Activated T-cell treated with anti-CD3 and anti-CD28 coated beads for 1 hour (primary cell): ENCODE measurements at regions not wholly inside any gene's neighbourhood (a gene's known extent, or its start where the extent isn't known, plus 50 kb on each side); places are given as distances from the start of the nearest gene placed in this dataset.

Experiments
- DNase-seq: peaks from one replicate; pipeline ENCODE4 v3.0.0-alpha.2; 2020; ENCODE audit warnings: low read depth

DNA sequence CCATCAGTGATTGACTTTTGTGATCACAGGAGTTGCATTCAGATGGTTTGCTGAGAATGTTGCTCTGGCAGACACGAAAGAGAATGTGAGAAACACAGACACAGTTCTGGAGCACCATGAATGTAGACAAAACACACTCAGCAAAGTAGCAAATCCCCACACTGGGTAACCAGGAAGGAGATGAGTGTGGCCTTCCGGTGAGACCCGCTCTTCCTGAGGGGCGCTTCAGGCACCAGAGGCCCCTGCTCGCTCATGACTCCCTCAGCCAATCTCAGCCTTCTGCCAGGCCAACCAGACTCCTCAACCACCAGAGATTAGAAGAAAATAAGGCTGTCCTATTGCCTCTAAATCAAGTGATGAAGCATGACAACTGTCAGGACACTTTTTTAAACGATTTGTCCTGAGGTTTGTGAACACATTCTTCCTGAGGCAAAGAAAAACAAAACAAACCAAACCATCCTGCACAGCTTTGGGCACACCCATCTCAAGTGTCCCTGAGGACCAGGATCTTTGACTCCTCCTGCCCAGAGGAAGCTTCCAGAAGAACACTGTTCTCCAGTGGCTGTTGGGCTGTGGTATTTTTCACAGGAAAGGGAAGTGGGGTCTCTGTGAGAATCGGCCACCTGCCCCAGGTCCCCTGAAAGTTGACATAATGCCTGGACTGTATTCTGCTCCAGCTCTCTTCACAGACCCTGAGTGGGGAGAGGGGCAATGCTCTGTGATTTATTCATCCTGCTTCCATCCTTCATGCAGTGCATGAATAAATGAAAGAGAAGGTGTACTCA is 152.8 kb downstream of the BCL11A start:
- DNase-seq: no peak

DNA sequence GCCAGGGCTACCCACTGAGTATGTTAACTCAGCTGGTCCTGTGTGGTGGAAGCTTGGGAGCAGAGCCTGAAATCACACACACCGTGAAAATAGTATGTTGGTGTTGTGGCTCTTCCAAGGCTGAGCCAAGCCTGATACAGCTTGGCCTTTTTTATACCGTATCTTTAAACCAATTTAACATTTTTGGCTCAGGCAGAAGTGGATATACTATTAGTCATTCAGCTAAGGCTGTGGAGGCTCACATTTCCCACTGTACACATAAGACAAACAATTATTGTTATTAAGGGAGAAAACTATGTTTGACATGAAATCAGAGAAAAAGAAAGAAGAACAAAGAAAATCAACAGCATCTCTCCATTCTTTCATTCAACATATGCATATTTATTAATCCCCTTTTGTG is 159.0 kb downstream of the BCL11A start:
- DNase-seq: no peak

DNA sequence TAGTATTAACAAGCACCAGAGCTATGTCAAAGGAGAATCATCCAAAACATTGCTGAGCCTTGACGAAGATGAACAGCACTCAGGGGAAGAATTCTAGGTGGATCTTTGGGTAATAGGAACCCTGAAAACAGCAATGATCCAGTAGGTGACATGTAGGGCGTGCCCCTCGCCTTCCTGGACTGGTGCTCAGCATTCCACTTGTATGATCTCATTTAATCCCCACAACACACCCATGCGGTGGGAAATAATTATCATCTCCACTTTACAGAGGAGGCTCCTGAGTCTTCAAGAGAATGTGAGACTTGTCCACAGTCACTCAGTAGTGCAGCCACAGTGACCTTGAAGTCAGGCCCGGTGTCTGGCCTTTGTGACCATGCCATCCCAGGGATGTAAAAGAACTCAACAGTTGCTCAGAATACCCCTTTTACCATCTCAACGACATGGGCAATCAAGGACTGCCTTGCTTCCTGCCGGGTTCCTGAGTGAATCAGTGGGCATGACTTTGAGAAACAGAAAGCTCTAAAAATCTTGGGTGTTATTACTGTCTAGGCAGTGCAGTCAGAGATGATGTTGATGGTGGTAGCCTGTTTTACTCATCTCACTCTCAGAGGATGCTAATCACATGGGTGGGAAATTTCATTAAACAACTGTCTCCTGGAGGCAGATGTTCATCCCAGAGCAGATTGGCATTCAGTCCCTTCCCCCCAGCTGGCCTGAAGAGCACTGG is 161.6 kb downstream of the BCL11A start:
- no peak for DNase-seq

DNA sequence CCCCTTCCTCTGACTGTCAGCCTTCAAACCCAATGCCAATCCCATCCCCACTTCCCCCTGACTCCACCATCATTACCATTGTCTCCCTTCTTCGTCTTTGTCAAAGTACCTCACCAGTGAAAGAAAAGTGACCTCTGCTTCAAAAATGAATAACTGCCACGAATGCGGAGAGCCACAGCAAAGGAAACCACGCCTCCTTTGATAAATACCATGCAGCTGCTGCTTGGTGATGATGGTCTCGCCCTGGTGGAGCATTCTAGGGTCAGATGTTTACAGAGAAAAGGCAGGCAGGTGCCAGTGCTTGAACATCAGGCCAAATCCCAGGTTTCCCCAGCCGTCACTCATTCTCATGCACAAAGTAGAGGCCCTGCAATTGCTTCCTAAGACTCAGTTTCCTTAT is 162.2 kb downstream of the BCL11A start:
- DNase-seq: no peak

DNA sequence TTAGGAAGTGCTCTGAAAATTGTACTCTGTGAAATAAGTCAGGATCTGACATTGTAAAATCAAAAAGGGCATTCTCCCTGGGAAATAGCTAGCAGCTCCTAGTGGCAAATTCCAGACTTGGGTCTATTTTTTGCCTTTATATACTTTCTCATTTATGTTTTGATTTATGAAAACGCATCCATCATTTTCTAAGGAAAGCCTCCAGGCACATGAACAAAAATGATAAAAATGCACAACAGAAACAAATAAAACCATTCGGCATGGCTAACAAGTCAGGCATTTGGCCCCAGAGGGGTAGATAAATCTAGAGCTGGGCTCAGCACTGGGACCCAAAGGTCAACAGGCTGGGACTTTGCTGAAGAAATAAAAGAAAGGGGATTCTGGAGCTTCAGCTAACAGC is 167.0 kb downstream of the BCL11A start:
- no peak for DNase-seq

DNA sequence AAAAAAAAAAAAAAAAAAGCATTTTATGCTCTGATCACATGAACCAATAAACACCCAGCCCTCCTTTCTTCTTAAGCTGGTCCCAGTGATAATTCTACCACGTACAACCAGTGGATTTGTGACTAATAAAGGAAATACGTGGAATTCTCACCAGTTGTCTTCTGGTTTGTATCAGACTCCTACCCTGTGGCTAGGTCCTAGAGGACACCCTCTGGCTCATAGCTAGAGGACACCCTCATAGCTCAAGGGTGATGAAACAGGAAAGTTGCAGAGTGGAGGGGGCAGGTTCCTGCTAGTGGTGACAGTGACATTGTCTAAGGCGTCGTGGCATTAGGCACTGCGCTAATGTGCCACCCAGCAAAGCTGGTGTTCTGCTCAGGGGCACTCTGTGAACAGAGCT is 167.8 kb downstream of the BCL11A start:
- no peak for DNase-seq

DNA sequence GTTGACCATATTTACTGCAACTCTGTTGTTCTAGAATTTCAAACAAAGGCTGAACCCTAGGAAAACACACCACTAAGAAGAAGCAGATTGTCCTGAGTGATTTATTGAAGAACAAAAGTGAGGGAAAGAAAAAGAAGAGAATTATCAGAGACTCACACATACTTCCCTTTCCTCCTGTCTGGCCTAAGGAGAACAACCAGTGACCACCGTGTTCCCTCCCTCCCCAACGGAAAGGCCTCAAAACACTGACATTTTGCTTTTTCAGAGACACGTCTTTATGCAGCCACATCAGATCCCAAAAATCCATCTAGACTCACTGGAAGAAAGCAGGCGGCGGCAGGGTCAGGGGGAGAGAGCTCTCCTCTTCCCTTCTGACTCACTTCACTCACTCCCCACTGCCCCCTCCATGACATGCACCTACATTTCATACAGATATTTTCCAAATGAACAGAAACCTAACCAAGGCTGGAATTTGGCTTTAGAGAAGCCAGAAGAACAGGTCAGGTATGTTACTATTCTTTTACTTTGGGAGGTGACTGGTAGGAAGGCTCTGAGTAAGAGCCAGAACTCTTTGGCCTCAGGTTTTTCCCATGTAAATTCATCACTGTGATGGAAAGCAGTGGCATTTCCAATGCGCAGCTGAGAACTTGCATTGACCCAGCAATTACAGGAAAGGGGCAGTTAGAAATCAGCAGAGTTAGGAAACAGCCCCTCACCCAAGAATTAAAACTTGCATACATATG is 169.9 kb downstream of the BCL11A start:
- no peak for DNase-seq

DNA sequence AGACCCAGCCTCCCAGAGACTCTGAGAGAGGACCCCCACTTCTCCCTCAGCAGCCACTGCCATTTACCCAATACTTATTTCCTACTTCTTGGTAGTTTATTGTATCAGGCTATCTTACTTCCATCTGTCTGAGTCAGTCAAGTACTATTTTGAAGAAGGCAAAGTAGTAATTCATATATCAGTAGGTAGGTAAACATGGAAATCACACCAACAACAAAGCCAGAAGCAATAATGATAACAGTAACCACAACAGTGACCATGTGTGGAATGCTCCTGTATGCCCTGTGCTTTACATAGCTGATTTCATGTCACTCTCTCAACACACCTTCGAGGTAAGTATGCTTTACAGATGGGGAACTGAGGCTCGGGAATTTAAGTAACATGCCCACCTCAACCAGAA is 173.0 kb downstream of the BCL11A start:
- no peak for DNase-seq

DNA sequence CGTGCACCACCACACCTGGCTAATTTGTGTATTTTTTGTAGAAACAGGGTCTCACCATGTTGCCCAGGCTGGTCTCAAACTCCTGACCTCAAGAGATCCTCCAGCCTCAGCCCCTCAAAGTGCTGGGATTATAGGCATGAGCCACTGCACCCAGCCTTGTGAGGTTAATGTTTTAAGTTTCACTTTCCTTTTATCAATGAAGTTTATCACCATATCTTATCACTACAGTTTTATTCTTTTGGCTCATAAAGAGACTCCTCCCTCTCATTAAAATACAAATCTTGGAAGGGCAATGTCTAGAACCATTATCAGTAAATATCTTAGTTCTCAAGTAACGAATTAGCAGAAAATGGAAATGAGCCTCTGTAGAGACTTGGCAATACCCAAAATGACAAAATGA is 173.8 kb downstream of the BCL11A start:
- DNase-seq: no peak

DNA sequence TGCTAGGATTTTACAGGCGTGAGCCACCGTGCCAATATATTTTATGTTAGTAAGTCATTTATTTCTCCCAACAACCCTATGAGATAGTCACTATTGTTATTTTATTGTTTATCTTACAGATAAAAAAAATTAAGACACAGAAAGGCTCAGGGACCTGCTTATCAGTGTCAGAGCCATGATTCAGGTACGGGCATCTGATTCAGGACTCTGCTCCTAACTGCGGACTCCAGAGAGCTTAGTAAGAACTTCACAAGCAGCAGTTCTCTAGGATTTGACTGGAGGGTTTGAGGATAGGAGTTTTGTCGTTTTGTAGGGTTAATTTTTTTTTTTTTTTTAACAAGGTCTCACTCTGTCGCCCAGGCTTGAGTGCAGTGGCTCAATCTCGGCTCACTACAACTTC is 174.2 kb downstream of the BCL11A start:
- no peak for DNase-seq

DNA sequence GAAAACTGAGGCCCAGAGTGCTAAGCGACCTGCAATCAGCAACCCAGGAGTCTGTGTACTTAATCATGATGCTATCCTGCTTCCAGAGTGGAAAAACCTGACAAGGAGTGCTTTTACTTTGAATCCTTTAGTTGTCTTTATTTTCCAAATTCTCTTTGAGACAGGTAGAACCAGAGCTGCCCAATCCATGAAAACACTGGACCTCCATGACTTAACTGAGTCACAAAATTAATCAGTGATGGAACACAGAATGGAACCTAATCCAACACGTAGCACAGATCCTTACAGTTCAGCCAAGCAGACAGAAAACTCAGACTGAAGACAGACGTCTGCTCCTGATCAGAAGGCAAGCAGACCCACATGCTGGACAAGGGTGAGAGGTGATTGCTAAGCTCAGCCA is 175.6 kb downstream of the BCL11A start:
- no peak for DNase-seq

DNA sequence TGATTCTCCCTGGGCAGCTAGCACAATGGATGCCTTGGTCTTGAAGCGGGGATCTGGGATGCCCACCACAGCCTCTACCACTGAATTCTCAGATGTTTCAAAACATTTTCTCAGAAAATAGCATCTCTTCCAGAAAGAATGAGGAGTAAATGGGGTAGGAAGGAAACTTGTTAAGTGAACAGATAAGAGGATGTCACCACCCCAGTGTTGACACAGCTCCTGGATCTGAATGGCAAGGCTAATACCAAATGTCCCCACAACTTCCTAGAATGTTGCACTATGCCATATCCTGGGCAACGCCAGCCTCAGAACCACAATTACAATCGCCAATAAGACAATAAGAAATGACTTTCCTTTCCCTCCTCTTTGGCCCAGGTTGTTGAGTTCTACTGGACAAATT is 177.2 kb downstream of the BCL11A start:
- no peak for DNase-seq

DNA sequence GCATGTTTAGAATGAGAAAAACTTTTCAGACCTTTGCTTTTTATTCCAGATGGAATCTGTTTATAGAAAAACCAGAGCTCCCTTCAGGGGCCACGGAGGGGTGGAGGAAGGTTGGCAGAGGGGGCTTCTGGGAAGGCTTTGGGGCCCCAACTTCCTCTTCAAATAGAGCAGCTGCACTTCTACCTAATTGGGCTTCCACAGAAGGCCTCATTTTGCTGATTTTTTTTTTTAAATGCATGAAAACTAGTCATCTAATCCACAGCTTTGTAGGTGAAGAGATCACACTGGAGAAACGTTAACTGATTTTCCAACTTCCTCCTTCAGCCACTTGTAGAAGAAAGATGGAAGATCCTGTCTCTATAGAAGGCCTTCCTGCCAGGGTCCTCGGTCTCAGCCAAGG is 181.8 kb downstream of the BCL11A start:
- no peak for DNase-seq

DNA sequence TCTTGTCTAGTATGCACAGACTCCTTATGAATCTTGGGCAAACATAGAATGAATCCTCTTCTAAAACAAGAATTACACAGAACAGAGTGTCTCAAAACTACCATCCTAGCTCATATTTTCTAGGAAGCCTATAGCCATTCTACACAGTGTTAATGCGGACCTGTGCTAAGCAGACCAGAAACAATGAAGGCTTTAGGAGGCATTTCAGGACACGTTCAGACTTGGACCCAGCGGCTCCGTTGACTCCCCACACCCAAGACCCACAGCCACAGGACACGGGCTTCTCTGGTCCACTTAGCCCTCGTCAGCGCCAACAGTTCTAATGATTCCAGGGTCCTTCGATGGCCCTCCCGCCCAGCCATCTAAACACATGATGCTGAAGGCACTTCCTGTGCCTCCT is 182.2 kb downstream of the BCL11A start:
- no peak for DNase-seq

DNA sequence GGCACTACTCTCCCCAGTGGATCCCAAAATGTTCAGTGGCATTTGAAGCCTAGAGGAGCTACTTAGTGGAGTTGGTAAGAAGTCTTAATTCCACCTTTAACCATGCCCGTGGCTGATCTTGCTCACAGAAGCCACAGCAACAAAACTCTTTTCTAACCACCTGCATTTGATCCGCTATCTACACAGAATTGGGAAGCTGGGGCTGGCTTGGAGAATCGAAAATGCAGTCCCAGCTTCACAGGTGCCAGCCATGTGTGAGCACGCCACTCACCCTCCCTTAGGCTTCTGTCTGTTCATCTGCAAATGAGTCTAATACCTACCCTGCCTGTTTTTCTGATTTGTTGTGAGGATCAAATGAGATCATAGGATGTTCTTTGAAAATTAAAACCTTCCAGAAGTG is 182.6 kb downstream of the BCL11A start:
- no peak for DNase-seq

DNA sequence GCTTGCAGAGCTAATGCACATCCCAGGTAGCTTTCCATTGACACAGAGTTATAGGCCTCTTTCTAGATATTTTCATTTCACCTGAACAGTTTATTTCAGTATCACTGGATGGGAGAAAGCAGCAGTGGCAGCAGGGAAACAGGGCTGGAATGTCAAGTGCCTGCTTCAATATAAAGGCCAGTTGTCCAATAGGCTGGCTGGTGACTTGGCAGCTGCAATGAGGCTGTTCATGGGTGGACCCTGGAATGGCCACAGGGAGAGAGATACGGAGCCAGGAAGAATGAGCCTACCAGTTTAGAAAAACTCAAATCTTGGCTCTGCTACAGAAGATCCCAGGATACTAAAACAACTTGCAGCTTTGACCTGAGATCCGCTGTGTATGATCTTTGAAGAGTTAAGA is 185.0 kb downstream of the BCL11A start:
- no peak for DNase-seq

DNA sequence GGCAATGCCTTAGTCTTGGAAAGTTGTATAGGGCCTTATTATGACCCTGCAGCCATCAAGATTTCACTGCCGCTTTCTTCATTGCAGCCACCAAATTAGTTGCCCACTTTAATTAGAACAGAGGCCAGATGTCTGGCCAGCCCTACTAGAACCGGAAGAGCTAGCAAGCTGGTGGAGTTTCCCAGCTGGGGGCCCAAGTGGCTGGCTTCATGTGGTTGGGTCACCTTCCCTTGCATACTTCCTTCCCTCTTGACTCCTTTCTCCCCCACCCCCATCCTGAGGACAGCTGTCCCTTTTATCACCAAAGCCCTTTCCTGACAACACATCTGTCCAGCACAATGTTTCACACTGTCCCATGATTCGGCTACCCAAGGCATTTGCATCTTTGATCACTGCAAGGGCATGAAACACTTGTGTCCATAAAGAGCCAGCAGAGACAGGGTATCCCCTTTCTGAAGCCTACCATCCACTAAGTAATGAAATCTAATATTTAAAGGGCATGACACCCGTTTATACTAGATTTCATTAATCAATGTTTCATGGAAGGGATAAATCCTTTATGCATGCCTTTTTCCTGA is 187.2 kb downstream of the BCL11A start:
- no peak for DNase-seq

DNA sequence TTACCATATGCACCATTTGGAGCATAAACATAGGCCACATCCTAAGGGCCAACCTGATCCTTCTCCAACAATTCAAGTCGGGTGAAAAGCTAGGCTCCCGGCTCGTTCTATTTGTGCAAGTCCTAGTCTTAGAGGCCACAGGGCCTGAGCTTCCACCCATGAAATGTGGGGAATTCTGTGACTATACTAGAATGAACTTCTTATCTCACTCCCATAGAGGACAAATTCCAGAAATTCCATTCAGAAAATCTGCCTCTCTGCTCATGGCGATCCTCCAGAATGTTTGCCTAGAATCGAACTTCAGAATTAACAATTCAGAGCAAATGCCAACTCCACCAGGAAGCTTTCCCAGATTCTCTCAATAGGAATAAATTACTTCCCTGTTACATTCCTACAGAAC is 187.9 kb downstream of the BCL11A start:
- no peak for DNase-seq

DNA sequence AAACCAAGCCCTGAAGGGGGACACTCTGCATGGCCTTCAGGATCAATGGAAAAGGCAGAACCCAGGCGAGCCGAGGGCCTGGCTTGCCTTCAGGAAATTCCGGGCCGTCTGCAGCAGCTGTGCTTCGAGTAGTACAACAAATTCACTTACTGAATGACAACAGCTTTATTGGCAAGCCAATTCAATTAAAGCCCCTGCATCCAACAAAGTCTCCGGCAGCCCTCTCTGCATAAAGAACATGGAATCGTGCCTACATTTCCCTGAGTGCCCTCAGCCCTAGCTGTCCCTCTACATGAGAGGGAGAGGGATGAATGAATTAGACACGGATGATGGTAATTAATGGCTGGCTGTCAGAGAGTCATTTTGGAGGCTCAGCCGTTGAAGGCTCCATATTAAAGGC is 189.0 kb downstream of the BCL11A start:
- no peak for DNase-seq

DNA sequence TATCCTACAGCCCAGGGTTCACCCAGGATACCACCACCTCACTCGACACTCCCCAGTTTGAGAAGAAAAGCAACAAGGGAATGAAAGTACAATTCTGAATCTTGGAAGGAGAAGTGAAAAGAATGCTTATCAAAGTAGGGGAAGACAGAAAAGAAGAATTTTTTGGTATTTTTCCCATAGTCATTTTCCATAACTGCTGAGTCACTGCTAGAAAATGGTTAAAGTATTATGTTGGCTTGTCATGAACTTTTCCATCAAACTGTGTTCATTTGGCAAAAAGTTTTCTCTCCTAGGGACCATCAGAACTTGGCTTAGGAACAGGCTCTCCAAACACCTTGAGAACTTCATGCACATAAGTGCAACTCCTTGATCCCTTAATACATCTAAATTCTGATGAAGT is 192.0 kb downstream of the BCL11A start:
- no peak for DNase-seq

DNA sequence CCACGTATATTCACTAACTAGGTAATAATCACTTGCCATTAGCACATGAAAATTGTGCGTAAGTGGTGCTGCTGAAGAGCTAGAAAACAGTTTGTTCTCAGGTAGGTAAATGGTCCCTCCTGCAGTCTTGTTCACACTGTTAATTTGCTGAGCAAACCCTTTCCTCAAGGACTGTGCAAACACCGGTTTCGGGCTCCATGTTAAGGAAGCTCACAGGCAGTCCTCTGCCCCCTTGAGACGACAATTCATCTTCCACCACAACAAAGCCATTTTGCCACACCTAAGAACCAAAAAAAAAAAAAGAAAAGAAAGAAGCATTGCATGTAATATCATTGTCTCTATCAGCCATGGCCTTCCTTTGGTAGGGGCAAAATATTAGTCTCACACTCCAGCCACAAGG is 193.9 kb downstream of the BCL11A start:
- DNase-seq: no peak

DNA sequence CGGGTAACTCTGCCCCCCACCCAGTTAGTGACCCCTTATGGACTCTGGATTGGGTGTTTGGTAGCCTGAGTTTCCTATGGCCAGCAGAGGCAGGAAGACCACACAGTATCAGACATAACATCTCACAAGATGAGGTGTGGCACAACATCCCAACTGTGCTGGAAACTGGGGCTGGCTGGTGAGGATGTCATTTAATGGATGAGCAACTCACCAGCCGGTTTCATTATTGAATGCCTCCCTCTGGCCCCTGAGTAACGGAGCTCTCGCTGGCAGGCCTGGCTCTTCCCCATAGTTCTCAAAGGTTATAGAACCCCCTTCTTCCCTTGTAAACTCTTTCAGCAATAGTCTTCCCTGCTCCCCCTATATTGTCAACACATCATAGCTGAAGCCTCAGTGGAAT is 195.0 kb downstream of the BCL11A start:
- DNase-seq: no peak

DNA sequence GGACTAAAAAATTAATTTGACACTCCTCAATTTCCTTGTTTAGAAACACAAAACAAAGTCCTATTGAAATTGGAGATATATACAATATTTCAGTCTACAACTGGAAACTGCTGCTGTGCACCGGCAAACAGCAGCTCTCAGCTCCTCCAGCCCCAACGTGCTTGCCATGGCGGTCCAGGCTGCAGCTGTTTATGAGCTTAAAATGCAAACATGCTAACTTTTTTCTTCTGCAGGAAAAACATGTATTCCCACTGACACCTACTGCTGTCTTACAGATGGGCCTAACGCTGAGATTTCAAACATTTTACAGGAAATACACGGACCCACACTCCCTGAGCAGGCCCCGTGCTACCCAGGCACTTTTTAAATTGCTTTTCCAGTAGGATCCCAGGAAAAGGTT is 195.5 kb downstream of the BCL11A start:
- DNase-seq: no peak
